NCI-H526 treated with DMSO at 0.1 percent for 48 hours (cell line): ENCODE measurements at regions not wholly inside any gene's neighbourhood (a gene's known extent, or its start where the extent isn't known, plus 50 kb on each side); places are given as distances from the start of the nearest gene placed in this dataset.
"Not testable (repeated sequence)": the region's sequence is repeated elsewhere in the genome, so short reads cannot be mapped to it uniquely, and the experiment has no call there.

Source experiments
- DNase-seq: peaks from one replicate; lab custom pipeline; 2025; lab: John Stamatoyannopoulos, UW

- no peak for DNase-seq
Measured at GRCh38 chr3:73179601-73180000, 118.1 kb downstream of the EBLN2 start.

GRCh38 chr3:73186741-73187140, 125.3 kb downstream of the EBLN2 start:
- no peak for DNase-seq

- no peak for DNase-seq
Measured at GRCh38 chr3:73187328-73187727, 125.9 kb downstream of the EBLN2 start.

GRCh38 chr3:73188707-73189106, 127.2 kb downstream of the EBLN2 start:
- no peak for DNase-seq

- no peak for DNase-seq
Measured at GRCh38 chr3:73192036-73192738, 130.7 kb downstream of the EBLN2 start.

GRCh38 chr3:73193943-73194342, 132.5 kb downstream of the EBLN2 start:
- not testable (repeated sequence) for DNase-seq

- DNase-seq = no peak
Measured at GRCh38 chr3:73197187-73197586, 135.7 kb downstream of the EBLN2 start.

GRCh38 chr3:73203101-73203500, 141.6 kb downstream of the EBLN2 start:
- DNase-seq = no peak

- no peak for DNase-seq
Measured at GRCh38 chr3:73203633-73204032, 142.2 kb downstream of the EBLN2 start.

GRCh38 chr3:73204841-73205240, 143.4 kb downstream of the EBLN2 start:
- DNase-seq = no peak

GRCh38 chr3:73206030-73206429, 144.6 kb downstream of the EBLN2 start:
- DNase-seq = no peak

GRCh38 chr3:73207946-73208440, 146.5 kb downstream of the EBLN2 start:
- DNase-seq = peak; percentile 11

GRCh38 chr3:73210759-73211158, 149.3 kb downstream of the EBLN2 start:
- no peak for DNase-seq

- no peak for DNase-seq
Measured at GRCh38 chr3:73212683-73213082, 151.2 kb downstream of the EBLN2 start.

- DNase-seq = no peak
Measured at GRCh38 chr3:73213896-73214295, 152.4 kb downstream of the EBLN2 start.

GRCh38 chr3:73214846-73215245, 153.4 kb downstream of the EBLN2 start:
- DNase-seq = no peak

GRCh38 chr3:73215281-73215680, 153.8 kb downstream of the EBLN2 start:
- no peak for DNase-seq

- no peak for DNase-seq
Measured at GRCh38 chr3:73215901-73216300, 154.4 kb downstream of the EBLN2 start.

- no peak for DNase-seq
Measured at GRCh38 chr3:73216310-73216709, 154.9 kb downstream of the EBLN2 start.

- DNase-seq = no peak
Measured at GRCh38 chr3:73222126-73222525, 160.7 kb downstream of the EBLN2 start.

- DNase-seq = peak; percentile 25
Measured at GRCh38 chr3:73225146-73225855, 163.8 kb downstream of the EBLN2 start.

- DNase-seq = no peak
Measured at GRCh38 chr3:73225991-73226390, 164.5 kb downstream of the EBLN2 start.

GRCh38 chr3:73228000-73228399, 166.5 kb downstream of the EBLN2 start:
- no peak for DNase-seq

GRCh38 chr3:73228437-73228836, 167.0 kb downstream of the EBLN2 start:
- DNase-seq = peak; percentile 70
